Testis (tissue), 2 donors: ENCODE measurements at regions not wholly inside any gene's neighbourhood (a gene's known extent, or its start where the extent isn't known, plus 50 kb on each side); places are given as distances from the start of the nearest gene placed in this dataset.

ENCODE experiments used
- DNase-seq: peaks from one replicate; pipeline ENCODE4 v3.0.0-alpha.2; 2019
- H3K27ac ChIP-seq, 2 donors: fragments of 200-600 bp; sonication (generic); one replicate each; pipeline ENCODE4 v1.5.1; 2019
- H3K27me3 ChIP-seq: fragments of 200-600 bp; sonication (generic); one replicate; pipeline ENCODE4 v1.5.1; 2019
- H3K36me3 ChIP-seq: fragments of 200-600 bp; sonication (generic); one replicate; pipeline ENCODE4 v1.5.1; 2017; ENCODE audit warnings: low read depth; ENCODE audit errors: missing control alignments
- H3K4me1 ChIP-seq: fragments of 200-600 bp; sonication (generic); one replicate; pipeline ENCODE4 v1.5.1; 2019
- H3K4me3 ChIP-seq, 2 donors: fragments of 200-600 bp; sonication (generic); one replicate each; pipeline ENCODE4 v1.5.1; 2017 to 2019
- H3K9me3 ChIP-seq: fragments of 200-600 bp; sonication (generic); one replicate; pipeline ENCODE4 v1.5.1; 2017
- POLR2A ChIP-seq: fragments of 450-650 bp; IDR thresholded peaks from one replicate; pipeline ENCODE4 v1.6.1; 2017; ENCODE audit warnings: antibody characterized with exemption, mild to moderate bottlenecking, moderate library complexity
- WGBS, 2 donors: methylation state at CpG; one replicate each; pipeline ENCODE4 v1.1.5; 2018; 5-methylcytosine and 5-hydroxymethylcytosine counted together
- intact Hi-C: fragments of 100-400 bp; cut with DNase I; formaldehyde crosslinking; loops from one replicate; pipeline ENCODE4 v1.15.1; 2023; ENCODE audit warnings: low total_unique reads
- TF ChIP-seq, protein P1 (sequence below), 3 experiments: fragments of 450-650 bp in 2 of 3; fragments of 200-600 bp in 1 of 3; sonication (generic) in 1 of 3; IDR thresholded peaks; one replicate each; pipeline ENCODE4 v1.5.1; 2016 to 2019; ENCODE audit warnings: antibody characterized with exemption in 3 of 3, mild to moderate bottlenecking in 2 of 3, moderate library complexity in 1 of 3

DNA sequence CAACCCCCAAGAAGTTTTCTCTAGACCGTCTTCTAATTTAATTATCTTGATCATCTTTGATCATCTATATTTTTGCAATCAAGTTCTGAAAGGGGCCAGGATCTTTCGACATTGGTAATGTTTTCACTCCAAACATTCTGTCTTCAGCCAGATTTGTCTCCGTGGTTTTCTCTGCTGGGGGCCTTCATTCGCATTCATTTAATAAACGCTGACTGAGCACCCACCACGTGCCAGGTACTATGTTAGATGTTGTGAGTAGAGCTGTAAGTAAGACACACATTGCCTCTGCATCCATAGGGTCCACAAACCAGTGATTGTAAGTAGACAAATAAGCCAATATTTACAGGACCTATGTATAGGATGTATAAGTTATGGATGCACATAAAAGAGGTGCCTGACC lies 134.5 kb upstream of the MROH9 start:
- H3K36me3 ChIP-seq: no peaks in the 10 kb centered on the region
- DNase-seq: no peak
- no peaks in the 10 kb centered on the region for H3K4me1 ChIP-seq
- no peak overlapping the region for H3K4me3 ChIP-seq
- no peak for TF ChIP-seq POLR2A
- TF ChIP-seq, protein P1, sequence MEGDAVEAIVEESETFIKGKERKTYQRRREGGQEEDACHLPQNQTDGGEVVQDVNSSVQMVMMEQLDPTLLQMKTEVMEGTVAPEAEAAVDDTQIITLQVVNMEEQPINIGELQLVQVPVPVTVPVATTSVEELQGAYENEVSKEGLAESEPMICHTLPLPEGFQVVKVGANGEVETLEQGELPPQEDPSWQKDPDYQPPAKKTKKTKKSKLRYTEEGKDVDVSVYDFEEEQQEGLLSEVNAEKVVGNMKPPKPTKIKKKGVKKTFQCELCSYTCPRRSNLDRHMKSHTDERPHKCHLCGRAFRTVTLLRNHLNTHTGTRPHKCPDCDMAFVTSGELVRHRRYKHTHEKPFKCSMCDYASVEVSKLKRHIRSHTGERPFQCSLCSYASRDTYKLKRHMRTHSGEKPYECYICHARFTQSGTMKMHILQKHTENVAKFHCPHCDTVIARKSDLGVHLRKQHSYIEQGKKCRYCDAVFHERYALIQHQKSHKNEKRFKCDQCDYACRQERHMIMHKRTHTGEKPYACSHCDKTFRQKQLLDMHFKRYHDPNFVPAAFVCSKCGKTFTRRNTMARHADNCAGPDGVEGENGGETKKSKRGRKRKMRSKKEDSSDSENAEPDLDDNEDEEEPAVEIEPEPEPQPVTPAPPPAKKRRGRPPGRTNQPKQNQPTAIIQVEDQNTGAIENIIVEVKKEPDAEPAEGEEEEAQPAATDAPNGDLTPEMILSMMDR (IDR thresholded peaks at IDR 0.05): no peak
- no peaks in the 10 kb centered on the region for H3K27me3 ChIP-seq
- no peaks in the 10 kb centered on the region for H3K9me3 ChIP-seq
- no peak overlapping the region for H3K27ac ChIP-seq
- WGBS, 2 donors: 77 to 88% methylated on average over 6 of the region's 6 CpGs
- intact Hi-C loops: no loop called here

DNA sequence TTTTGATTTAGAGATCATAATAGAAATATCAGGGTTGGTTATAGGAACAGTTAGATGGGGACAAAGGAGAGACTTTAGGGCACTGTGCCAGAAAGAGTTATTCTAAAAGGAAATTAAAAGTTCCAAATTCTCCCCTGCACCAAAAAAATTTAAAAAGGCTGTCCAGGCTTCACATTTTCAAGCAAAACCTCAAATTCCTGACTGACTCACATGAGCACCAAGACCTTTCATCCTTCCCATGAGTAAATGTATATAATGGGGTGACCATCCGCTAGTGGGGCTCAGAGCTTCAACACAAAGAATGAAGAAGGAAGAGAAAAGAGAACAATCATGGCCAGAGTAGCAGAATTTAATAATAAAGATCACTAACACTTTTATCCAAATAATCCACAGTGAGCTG lies 131.6 kb upstream of the MROH9 start:
- Histone ChIP-seq H3K27me3 (no peaks in the 10 kb centered on the region), H3K4me1 (no peaks in the 10 kb centered on the region), H3K9me3 (no peaks in the 10 kb centered on the region), H3K27ac (no peak overlapping the region), H3K36me3 (no peaks in the 10 kb centered on the region), H3K4me3 (no peak overlapping the region)
- WGBS, 2 donors: 83 to 85% methylated on average over 1 of the region's 1 CpG
- TF ChIP-seq, protein P1 (IDR thresholded peaks at IDR 0.05): no peak
- TF ChIP-seq POLR2A: no peak
- no peak for DNase-seq
- intact Hi-C loops: no loop called here

DNA sequence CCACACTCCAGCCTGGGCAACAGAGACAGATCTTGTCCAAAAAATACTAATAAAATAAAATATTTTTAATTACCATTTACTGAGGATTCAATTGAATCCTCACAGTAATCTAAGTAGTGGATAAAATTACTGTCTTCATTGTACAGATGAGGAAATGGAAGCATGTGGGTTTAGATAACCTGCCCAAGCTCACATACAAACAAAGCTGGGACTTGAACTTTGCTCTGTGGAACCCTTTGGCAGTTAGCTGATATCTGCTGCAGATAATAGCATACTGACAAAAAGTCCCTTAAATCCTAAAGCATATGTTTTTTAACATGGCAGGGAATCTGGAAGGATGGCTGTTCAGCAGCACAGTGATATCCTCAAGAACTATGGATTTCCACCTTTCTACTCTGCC lies 130.9 kb upstream of the MROH9 start:
- no peaks in the 10 kb centered on the region for H3K27me3 ChIP-seq
- no peaks in the 10 kb centered on the region for H3K36me3 ChIP-seq
- no peak for DNase-seq
- intact Hi-C loops: no loop called here
- no peaks in the 10 kb centered on the region for H3K4me1 ChIP-seq
- no peak overlapping the region for H3K27ac ChIP-seq
- H3K9me3 ChIP-seq: no peaks in the 10 kb centered on the region
- no peak for TF ChIP-seq POLR2A
- TF ChIP-seq, protein P1 (IDR thresholded peaks at IDR 0.05): no peak
- H3K4me3 ChIP-seq: no peak overlapping the region

DNA sequence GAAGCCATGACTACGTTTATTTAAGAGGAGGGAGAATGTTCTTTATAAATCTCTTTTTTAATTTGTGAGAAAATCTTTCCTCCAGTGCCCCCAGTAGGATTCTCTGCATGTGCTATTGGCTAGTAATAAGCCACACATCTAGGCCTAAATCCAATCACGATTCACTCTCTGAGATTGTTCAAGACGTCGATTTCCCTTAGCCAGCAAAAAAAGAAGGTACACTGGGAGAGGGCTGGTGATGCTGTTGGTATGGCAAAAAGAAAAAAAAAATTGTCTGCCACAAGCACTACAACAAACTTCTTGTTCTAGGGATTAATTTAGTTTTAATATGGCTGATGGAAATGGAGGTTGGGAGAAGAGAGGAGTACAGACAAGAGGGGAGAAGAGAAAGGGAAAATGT lies 130.5 kb upstream of the MROH9 start:
- H3K36me3 ChIP-seq: no peaks in the 10 kb centered on the region
- intact Hi-C loops: no loop called here
- H3K27me3 ChIP-seq: no peaks in the 10 kb centered on the region
- no peak for DNase-seq
- H3K9me3 ChIP-seq: no peaks in the 10 kb centered on the region
- WGBS, 2 donors: 84% methylated on average over 4 of the region's 4 CpGs
- no peak for TF ChIP-seq POLR2A
- TF ChIP-seq, protein P1 (IDR thresholded peaks at IDR 0.05): no peak
- H3K27ac ChIP-seq: no peak overlapping the region
- H3K4me1 ChIP-seq: no peaks in the 10 kb centered on the region
- H3K4me3 ChIP-seq: no peak overlapping the region

DNA sequence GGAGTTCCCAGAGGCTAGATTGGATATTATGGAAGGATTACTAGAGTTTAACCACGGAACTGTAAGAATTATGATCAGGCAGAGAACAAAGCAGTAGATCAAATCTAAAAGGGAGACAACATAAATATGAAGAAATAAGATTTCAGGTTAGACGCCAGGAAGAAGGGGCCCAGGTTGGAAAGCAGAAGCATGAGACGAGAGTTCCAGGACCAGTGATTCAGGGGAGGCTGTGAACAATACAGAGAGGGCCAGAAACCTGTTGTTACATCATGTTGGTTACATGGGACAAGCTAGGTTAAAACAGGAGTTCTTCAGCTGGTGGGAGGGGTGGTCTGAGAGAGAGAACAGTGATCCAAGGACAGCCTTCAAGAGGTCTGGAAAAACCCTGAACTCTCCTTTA lies 128.4 kb upstream of the MROH9 start:
- no peak overlapping the region for H3K27ac ChIP-seq
- WGBS, 2 donors: 79 to 86% methylated on average over 3 of the region's 3 CpGs
- no peak for DNase-seq
- no peaks in the 10 kb centered on the region for H3K4me1 ChIP-seq
- no peaks in the 10 kb centered on the region for H3K9me3 ChIP-seq
- H3K4me3 ChIP-seq: no peak overlapping the region
- no peak for TF ChIP-seq POLR2A
- TF ChIP-seq, protein P1 (IDR thresholded peaks at IDR 0.05): no peak
- intact Hi-C loops: no loop called here
- no peaks in the 10 kb centered on the region for H3K27me3 ChIP-seq
- no peaks in the 10 kb centered on the region for H3K36me3 ChIP-seq
